Effector CD4-positive, alpha-beta T cell (primary cell): ENCODE measurements at regions not wholly inside any gene's neighbourhood (a gene's known extent, or its start where the extent isn't known, plus 50 kb on each side); places are given as distances from the start of the nearest gene placed in this dataset.
"Not testable (repeated sequence)": the region's sequence is repeated elsewhere in the genome, so short reads cannot be mapped to it uniquely, and the experiment has no call there.

ENCODE experiments used
- DNase-seq: peaks from one replicate; pipeline ENCODE4 v3.0.0-alpha.2; 2020

DNA sequence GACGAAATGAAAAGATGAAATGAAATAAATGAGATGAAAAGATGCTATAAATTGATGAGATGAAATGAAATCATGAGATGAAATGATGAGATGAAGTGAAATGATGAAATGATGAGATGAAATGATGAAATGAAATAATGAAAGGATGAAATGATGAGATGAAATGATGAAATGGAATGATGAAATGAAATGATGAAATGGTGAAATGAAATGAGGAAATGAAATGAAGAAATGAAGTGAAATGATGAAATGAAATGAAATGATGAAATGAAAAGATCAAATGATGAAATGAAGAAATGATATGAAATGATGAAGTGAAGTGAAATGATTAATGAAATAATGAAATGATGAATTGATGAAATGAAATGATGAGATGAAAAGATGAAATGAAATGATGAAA, 138.5 kb upstream of the ERV3-1 start:
- DNase-seq, result not testable (repeated sequence)

GRCh38 chr7:65144557-65144956, 138.1 kb upstream of the ERV3-1 start:
- not testable (repeated sequence) for DNase-seq

DNA sequence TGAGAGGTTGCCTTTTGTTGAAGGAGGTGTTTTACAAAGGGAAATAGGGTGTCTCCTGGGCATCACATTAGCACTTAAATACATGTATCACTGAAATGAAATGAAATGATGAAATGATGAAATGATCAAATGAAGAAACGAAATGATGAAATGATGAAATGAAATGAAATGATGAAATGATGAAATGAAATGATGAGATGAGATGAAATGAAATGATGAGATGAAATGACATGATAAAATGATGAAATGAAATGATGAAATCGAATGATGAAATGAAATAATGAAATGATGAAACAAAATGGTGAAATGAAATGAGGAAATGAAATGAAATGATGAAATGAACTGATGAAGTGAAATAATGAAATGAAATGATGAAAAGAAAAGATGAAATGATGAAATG, 137.6 kb upstream of the ERV3-1 start:
- not testable (repeated sequence) for DNase-seq

DNA sequence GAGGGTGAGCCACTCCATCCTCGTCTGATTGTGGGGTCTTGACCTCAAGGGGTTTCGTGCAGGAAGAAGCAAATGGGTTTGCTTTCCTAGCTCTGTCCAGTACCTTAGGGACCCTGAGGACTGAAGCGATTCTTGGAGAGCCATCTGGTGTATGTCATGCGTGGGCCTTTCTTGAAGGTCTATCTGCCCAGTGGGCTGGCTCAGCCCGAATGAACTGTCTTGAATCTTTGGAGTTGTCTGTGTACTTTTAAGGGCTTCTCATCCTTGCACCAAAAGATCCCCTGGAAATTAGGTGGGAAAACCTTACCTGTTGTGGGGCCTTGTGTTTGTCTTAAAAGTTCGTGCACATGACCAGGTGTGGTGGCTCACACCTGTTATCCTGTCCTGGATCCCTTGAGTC, 135.4 kb upstream of the ERV3-1 start:
- DNase-seq, result not testable (repeated sequence)

DNA sequence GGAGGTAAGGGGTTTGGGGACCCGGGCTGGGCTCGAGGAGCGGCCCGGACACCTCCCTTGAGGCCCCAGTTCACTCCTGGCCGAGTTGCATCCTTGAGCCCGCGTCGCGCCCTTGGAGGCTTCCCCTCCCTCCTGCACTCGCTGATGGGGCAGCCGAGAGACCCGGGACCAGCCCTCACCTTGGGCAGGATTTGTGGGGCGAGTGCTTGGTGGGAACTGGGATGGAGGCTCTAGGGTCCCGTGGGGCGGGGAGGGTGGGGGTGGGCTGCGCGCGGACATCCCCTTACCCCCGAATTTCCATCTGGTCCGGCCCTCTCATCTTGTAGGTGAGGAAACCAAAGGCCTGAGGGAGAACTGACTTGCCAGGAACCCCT, 134.9 kb upstream of the ERV3-1 start:
- DNase-seq, result not testable (repeated sequence)

DNA sequence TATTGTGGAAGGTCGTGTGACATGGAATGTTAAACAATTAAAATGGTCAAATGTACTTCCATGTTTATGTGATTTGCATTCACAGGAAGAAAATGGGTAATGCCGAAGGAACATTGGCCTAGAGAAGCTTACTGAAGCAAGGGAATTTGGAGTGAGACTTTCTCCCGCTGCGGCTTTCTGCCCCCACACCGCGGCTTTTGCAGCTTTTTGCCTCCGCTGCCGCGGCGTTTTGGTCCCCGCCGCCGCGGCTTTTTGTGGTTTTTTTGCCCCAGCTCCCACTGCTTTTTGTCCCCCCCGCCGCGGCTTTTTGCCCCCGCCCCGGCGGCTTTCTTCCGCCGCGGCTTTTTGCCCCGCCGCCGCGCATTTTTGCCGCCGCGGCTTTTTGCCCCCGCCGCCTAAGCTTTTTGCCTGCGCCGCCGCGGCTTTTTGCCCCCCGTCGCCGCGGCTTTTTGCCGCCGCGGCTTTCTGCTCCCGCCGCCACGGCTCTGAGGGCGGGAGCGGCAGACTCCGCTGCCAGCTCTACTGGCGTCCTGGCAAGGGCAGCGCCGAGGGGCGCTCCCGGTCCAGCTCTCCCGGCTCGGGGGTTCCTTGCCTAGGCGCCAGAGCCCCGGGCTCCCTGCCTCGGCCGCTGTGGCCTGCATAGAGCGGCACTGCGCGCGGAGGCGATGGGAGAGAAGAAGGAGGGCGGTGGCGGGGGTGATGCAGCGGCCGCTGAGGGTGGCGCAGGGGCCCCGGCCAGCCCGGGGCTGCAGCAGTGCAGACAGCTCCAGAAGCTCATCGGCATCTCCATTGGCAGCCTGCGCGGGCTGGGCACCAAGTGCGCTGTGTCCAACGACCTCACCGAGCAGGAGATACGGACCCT, 134.3 kb upstream of the ERV3-1 start:
- DNase-seq, result not testable (repeated sequence)

- DNase-seq, result not testable (repeated sequence)
These were observed 130.4 kb upstream of the ERV3-1 start for GRCh38 chr7:65136850-65137249.

DNA sequence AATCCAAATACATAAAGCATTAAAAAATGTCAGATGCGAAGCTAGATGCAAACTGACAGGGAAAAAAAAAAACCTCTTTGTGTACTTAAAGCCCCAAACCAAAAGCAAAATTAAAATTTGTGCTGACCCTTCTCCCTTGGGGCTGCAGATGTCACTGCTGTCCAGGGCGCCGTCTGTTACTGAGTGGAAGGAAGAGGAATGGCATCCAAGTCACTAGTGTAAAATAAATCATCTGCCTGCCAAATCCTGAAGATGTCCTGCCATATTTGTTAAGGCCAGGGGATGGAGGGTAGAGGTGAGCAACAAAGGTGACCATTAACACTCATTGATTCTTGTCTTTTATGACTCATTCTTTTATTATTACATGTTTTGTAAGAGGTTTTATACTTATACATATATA, 126.6 kb upstream of the ERV3-1 start:
- not testable (repeated sequence) for DNase-seq

DNA sequence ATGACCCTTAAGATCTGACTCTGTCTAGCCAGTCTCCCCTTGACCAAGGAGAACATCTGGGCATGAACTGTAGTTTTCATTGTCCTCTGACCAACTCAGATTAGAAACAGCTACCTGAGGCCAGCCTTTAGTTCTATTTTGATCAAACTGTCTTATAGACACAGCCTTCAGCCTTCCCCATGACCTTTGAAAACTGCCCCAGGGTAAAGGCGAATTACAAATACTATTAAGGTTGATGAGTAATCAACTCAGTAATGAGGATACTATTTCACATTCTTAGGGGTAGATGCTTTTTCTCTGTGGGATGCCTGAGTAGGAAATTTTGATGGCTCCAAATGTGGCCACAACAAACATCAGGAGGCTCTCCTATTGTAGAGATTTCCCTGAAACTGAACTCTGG, 125.8 kb upstream of the ERV3-1 start:
- not testable (repeated sequence) for DNase-seq

- not testable (repeated sequence) for DNase-seq
These were observed 120.9 kb upstream of the ERV3-1 start for GRCh38 chr7:65127364-65127763.

DNA sequence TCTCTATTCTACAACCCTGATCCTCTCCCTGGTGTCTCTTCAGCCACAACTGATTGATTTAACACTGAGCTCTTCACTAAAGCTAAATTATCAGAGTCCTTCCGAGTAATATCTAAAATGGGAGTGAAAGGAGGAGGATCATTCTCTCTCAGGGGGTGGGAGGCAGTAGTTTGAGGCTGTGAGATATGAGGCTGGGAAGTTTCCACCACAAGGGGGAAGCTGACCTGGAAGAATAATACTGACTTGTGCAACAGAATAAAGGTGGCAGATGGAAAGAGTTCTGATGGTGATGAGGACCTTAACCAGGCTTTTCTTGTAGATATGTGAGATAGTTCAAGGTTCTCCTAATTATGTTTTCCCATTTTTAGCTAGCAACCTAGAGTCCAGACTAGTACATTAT, 118.1 kb upstream of the ERV3-1 start:
- not testable (repeated sequence) for DNase-seq

DNA sequence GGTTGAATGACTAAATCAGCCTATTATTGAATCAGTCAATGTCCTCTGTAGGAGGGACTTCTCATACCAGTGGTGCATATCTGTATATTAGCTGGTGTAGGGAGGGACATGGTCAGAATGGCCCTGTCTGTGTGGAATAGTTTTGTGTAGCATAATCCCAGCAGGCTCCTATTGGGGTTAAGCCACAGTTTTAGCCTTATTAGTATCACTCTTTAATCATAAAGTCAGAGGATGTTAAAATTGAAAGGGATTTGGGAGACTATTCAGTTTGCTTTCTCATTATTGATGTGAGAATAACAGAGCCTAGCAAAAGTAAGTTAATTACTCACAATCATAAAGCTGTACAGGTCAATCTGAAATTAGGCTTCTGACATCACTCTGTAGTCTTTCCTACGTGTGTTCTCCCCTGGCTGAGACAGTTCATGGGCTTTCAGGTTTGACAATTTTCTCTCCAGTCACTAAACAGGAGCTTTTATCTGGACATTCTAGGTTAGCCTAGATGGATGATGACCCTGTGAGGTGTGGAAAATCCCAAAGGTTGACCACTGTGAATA, 99.2 kb upstream of the ERV3-1 start:
- DNase-seq, result not testable (repeated sequence)

DNA sequence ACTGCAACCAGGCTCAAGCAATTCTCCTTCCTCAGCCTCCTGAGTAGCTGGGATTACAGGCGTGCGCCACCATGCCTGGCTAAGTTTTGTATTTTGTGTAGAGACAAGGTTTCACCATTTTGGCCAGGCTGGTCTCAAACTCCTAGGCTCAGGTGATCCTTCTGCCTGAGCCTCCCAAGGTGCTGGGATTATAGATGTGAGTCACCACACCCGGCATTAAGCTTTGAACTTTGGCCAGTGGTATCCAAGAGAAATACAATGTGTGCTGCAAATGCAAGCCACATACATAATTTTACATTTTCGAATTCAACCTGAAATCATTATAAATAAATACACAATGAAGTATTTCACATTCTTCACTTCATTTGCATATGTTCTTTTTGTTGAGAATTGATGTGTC, 94.0 kb upstream of the ERV3-1 start:
- not testable (repeated sequence) for DNase-seq

DNA sequence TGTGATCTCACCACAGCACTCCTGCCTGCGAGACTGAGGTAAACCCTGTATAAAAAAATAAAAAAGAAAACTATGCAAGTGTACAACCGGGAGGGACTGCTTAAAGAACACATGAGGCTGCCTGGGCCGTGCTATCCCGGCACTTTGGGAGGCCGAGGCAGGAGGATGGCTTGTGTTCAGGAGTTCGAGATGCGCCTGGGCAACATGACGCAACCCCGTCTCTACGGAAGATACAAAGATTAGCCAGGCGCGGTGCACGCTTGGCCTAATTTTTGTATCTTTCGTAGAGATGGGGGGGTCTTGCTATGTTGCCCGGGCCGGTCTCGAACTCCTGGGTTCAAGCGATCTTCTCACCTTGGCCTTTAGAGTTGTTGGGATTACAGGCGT, 75.2 kb upstream of the ERV3-1 start:
- DNase-seq, result not testable (repeated sequence)

DNA sequence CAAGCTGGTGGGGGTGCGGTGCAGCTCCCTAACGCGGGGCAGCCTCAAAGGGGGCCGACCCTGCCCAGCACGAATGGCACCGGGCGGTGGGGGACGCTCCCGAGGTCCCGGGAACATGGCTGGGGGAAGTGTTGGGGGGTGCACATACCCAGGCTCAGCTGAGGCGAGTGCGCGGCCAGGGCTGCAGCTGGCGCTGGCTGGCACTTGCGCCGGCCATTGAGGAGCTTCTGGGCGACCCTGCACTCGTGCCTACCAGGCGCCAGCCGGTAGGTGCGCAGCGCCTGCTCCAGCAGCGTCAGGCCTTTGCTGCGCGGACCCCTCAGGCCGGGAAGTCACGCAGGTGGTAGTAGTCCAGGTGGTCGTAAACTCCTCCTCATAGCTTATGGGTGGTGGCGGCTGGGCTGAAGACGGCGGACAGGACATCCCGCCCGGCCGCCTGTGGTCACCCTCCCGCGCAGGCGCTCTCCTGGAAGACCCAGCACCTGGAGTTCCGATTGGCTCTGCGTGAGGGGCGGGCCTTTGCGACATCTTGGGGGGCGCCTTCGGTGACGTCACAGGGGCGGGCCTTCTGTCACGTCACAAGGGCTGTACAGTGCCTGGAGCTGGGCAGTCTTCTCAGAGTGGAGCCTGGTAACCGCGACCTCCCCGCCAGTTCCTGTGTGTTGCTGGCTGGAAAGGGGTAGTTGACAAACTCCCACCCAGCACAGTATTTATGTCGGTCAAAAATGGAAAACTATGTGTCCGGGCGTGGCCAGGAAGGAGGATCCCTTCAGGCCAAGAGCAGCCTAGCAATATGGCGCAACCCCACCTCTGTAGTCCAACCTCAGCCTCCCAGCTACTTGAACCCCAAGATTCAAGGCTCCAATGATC, 74.5 kb upstream of the ERV3-1 start:
- peak; percentile 88 for DNase-seq

DNA sequence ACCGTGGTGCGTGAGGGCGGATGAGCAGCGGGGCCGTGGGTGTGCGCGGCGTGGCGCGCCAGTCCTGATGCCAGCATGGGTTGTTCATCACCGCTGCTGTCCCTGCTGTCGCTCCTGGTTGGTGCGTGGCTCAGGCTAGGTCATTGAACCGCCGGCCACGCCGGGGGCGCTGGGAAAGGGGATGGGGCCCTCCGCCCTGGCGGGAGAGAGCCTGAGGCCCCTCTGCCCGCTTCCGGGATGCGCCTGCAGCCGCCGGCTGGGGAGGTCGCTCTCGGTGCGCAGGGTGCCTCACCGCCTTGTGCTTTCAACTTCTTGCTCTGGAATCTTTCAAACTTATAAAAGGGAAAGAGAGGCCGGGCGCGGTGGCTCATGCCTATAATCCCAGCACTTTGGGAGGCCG, 68.5 kb upstream of the ERV3-1 start:
- not testable (repeated sequence) for DNase-seq

DNA sequence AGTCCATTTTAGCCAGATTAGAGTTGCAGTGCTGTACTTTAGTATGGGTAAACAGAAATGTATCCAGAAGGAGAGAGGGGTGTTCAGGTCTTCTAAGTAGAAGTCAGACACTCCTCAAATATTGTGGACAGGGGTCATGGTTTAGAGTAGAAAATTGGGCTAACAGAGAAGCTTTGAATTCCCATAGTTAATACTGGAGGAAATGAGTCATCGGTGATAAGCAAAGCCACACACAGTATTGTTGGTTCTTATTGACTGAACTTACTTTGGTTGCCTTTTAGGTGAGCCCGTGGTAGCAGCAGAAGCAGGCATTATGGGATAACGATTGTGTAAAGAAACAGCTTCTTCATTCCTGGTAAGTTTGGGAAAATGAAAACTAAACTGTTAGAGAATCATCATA, 66.7 kb upstream of the ERV3-1 start:
- not testable (repeated sequence) for DNase-seq

DNA sequence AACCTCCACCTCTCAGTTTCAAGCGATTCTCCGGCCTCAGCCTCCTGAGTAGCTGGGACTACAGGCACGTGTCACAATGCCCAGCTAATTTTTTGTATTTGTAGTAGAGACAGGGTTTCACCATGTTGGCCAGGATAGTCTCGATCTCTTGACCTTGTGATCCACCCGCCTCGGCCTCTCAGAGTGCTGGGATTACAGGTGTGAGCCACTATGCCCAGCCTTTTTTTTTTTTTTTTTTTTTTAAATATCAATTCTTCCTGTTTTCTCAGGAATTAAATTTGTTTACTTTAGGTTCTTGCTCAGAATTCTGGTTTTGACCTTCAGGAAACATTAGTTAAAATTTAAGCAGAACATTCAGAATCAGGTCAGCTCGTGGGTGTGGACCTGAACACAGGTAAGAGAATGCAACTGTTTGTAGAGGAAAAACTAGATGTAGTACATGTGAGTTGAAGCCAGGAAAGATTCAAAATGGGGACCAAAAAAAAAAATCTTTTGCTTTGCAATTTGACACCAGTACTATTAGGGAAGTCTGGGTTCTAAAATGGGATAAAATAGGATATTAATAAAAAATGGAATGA, 65.5 kb upstream of the ERV3-1 start:
- not testable (repeated sequence) for DNase-seq

DNA sequence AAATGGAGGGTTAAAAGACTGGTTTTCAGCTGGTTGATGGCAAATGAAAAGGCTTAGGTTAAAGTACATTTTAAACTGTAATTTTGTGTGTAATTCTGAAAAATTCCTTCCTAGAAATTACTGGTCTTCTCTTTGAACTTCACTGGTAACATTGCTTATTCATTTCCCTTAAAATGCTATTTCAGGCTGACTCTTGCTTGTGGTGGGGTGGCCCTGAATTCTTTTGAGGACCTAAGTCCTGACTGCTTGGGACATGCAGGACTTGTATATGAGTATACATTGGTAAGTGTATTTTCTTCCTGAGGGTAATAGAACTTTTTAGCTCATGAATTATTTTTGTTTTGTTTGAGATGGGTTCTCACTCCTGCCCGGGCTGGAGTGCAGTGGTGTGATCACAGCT, 63.0 kb upstream of the ERV3-1 start:
- DNase-seq, result not testable (repeated sequence)

DNA sequence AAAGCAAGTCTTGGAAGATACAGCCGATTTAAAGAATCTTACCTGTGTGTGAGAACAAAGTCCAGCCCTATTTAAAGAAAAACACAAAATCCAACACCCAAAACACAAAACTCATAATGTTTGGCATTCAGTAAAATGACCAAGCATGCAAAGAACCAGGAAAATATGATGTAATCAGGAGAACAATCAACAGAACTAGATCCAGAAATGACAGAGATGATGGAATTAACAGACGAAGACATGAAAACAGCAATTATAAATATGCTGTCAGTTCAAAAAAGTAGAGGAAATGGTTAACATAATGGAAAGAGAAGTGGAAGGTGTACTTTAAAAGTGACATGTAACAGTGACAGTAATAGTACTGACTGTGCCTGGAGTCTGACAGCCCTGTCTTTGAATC, 56.1 kb upstream of the ERV3-1 start:
- DNase-seq, result not testable (repeated sequence)

DNA sequence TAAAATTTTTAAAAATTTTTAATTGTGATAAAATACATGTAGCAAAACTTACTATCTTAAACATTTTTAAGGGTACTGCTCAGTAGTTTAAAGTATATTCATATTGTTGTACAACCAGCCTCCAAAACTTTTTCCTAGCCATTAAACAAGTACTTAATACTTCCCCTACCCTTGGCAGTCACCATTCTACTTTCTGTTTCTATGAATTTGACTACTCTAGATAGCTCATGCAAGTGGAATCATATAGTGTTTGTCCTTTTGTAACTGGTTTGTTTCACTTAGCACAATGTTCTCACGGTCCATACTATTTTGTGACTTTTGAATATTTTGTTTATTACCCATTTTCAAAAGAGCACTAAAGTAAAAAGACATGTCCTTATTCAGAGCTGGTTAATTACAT, 52.8 kb upstream of the ERV3-1 start:
- DNase-seq, result not testable (repeated sequence)
